Liver (tissue), 3 donors: ENCODE measurements at regions not wholly inside any gene's neighbourhood (a gene's known extent, or its start where the extent isn't known, plus 50 kb on each side); places are given as distances from the start of the nearest gene placed in this dataset.

Experiments
- CTCF ChIP-seq: fragments of 150-350 bp; IDR thresholded peaks from 2 replicates; pipeline ENCODE4 v1.5.1; 2017; ENCODE audit warnings: improper control_type of control experiment, low read depth, low read length; ENCODE audit not compliant: missing input control
- FOXA2 ChIP-seq: IDR thresholded peaks from 2 replicates; pipeline ENCODE4 v1.6.1; 2016; ENCODE audit warnings: antibody characterized with exemption
- GABPA ChIP-seq, 2 donors: IDR thresholded peaks in 1 of 2; conservative IDR thresholded peaks in 1 of 2; 2 replicates each; pipeline ENCODE4 v1.6.1; 2016; ENCODE audit warnings: antibody characterized with exemption in 2 of 2, mild to moderate bottlenecking in 1 of 2, moderate library complexity in 1 of 2
- JUND ChIP-seq, 2 donors: IDR thresholded peaks; 2 replicates each; pipeline ENCODE4 v1.6.1; 2016; ENCODE audit warnings: antibody characterized with exemption in 2 of 2
- MAX ChIP-seq: IDR thresholded peaks from 2 replicates; pipeline ENCODE4 v1.6.1; 2016; ENCODE audit warnings: antibody characterized with exemption
- NR2F2 ChIP-seq: IDR thresholded peaks from 2 replicates; pipeline ENCODE4 v1.6.1; 2016; ENCODE audit warnings: antibody characterized with exemption
- RAD21 ChIP-seq, 2 donors: IDR thresholded peaks; 2 replicates each; pipeline ENCODE4 v1.6.1; 2016; ENCODE audit warnings: antibody characterized with exemption in 2 of 2, mild to moderate bottlenecking in 2 of 2
- TAF1 ChIP-seq: conservative IDR thresholded peaks from 2 replicates; pipeline ENCODE4 v1.6.1; 2016; ENCODE audit warnings: antibody characterized with exemption, mild to moderate bottlenecking
- YY1 ChIP-seq: IDR thresholded peaks from 2 replicates; pipeline ENCODE4 v1.6.1; 2016; ENCODE audit warnings: antibody characterized with exemption, mild to moderate bottlenecking
- ZBTB33 ChIP-seq: IDR thresholded peaks from 2 replicates; pipeline ENCODE4 v1.6.1; 2016; ENCODE audit warnings: antibody characterized with exemption
- TF ChIP-seq, protein P1 (sequence below): IDR thresholded peaks from 2 replicates; pipeline ENCODE4 v1.6.1; 2016; ENCODE audit warnings: antibody characterized with exemption, mild to moderate bottlenecking
- donor health status: healthy.
- donor health status: healthy.

DNA sequence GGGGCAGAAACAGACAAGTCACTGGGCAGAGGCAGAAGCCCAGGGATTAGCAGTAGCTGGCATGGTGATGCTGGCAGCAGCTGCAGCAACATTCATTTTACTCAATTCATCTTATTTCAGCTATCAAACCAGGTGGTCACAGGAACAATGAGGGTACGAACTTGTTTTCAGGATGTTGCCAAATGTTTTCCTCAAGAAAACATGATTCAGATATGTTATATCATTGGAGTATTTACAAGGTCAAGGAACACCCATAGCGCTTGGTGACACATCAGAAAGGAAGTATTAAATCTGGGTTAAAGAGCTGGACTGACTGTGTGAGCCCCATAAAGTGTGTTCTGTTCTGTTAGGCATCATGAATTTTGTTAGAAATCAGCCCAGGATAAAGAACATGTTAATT, 456.9 kb upstream of the ID4 start:
- TF ChIP-seq RAD21 (IDR thresholded peaks at IDR 0.05) (no peak), NR2F2 (no peak), CTCF (no peak), YY1 (no peak), TAF1 (no peak), ZBTB33 (no peak), GABPA (IDR thresholded peaks at IDR 0.05 in 1 of 2, conservative IDR thresholded peaks at IDR 0.05 in 1 of 2) (no peak), JUND (IDR thresholded peaks at IDR 0.05) (no peak), MAX (no peak), FOXA2 (no peak)
- TF ChIP-seq, protein P1, sequence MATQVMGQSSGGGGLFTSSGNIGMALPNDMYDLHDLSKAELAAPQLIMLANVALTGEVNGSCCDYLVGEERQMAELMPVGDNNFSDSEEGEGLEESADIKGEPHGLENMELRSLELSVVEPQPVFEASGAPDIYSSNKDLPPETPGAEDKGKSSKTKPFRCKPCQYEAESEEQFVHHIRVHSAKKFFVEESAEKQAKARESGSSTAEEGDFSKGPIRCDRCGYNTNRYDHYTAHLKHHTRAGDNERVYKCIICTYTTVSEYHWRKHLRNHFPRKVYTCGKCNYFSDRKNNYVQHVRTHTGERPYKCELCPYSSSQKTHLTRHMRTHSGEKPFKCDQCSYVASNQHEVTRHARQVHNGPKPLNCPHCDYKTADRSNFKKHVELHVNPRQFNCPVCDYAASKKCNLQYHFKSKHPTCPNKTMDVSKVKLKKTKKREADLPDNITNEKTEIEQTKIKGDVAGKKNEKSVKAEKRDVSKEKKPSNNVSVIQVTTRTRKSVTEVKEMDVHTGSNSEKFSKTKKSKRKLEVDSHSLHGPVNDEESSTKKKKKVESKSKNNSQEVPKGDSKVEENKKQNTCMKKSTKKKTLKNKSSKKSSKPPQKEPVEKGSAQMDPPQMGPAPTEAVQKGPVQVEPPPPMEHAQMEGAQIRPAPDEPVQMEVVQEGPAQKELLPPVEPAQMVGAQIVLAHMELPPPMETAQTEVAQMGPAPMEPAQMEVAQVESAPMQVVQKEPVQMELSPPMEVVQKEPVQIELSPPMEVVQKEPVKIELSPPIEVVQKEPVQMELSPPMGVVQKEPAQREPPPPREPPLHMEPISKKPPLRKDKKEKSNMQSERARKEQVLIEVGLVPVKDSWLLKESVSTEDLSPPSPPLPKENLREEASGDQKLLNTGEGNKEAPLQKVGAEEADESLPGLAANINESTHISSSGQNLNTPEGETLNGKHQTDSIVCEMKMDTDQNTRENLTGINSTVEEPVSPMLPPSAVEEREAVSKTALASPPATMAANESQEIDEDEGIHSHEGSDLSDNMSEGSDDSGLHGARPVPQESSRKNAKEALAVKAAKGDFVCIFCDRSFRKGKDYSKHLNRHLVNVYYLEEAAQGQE = no peak
